CD4-positive, alpha-beta T cell (primary cell): ENCODE measurements at regions not wholly inside any gene's neighbourhood (a gene's known extent, or its start where the extent isn't known, plus 50 kb on each side); places are given as distances from the start of the nearest gene placed in this dataset.

Experiments
- ATAC-seq: fragments of 200-7000 bp; cut with Tn5 transposase; one replicate; pipeline ENCODE4 v1.10.0; 2022; ENCODE audit warnings: mild to moderate bottlenecking; ENCODE audit not compliant: poor library complexity
- CTCF ChIA-PET: fragments of 350-600 bp; sonication (Branson Sonifier 250); formaldehyde crosslinking; loops from one replicate; lab custom pipeline; 2021; ENCODE audit warnings: antibody characterized with exemption, inconsistent platforms; lab: Charles Lee
- POLR2A ChIA-PET: fragments of 350-600 bp; sonication (Branson Sonifier 250); formaldehyde crosslinking; loops from one replicate; lab custom pipeline; 2021; ENCODE audit warnings: antibody characterized with exemption, inconsistent platforms; lab: Charles Lee
- DNase-seq, 14 experiments: peaks; one replicate each; pipeline ENCODE4 v3.0.0-alpha.2; 2013 to 2020; ENCODE audit warnings: mixed read lengths in 2 of 14
- H3K27ac ChIP-seq, 2 donors: one replicate each; pipeline versions ENCODE4 v1.5.1 to v1.7.0; 2013; ENCODE audit warnings: low read length in 2 of 2, low read depth in 1 of 2, mild to moderate bottlenecking in 1 of 2
- H3K27me3 ChIP-seq, 2 experiments: 1 replicate in 1 of 2; 2 replicates in 1 of 2; pipeline versions ENCODE4 v1.6.1 to v1.7.0; 2013; ENCODE audit warnings: low read length in 2 of 2, control low read depth in 1 of 2, mild to moderate bottlenecking in 1 of 2, moderate library complexity in 1 of 2; ENCODE audit not compliant: insufficient read depth in 2 of 2, control insufficient read depth in 1 of 2
- H3K36me3 ChIP-seq: one replicate; pipeline ENCODE4 v1.6.1; 2013; ENCODE audit warnings: low read length, control low read depth; ENCODE audit not compliant: insufficient read depth
- H3K4me1 ChIP-seq: one replicate; pipeline ENCODE4 v1.6.1; 2013; ENCODE audit warnings: low read length, control low read depth; ENCODE audit not compliant: insufficient read depth
- H3K4me3 ChIP-seq: one replicate; pipeline ENCODE4 v1.5.1; 2013; ENCODE audit warnings: mild to moderate bottlenecking, low read length, moderate library complexity
- H3K9me3 ChIP-seq, 2 experiments: 1 replicate in 1 of 2; 2 replicates in 1 of 2; pipeline versions ENCODE4 v1.6.1 to v1.7.0; 2013; ENCODE audit warnings: low read length in 2 of 2, mild to moderate bottlenecking in 2 of 2, control low read depth in 1 of 2, moderate library complexity in 1 of 2; ENCODE audit not compliant: control insufficient read depth in 1 of 2, insufficient read depth in 1 of 2
- H3K27ac Mint-ChIP-seq: one replicate; pipeline ENCODE4 v1.8.0; 2020; ENCODE audit warnings: mixed read lengths
- H3K27me3 Mint-ChIP-seq: one replicate; pipeline ENCODE4 v1.8.0; 2021; ENCODE audit warnings: mixed read lengths
- H3K36me3 Mint-ChIP-seq: one replicate; pipeline ENCODE4 v1.8.0; 2021; ENCODE audit warnings: low read depth, mixed read lengths
- H3K4me1 Mint-ChIP-seq: one replicate; pipeline ENCODE4 v1.8.0; 2021; ENCODE audit warnings: low read depth, mixed read lengths
- H3K4me3 Mint-ChIP-seq: one replicate; pipeline ENCODE4 v1.8.0; 2020; ENCODE audit warnings: mild to moderate bottlenecking, mixed read lengths
- H3K9me3 Mint-ChIP-seq: one replicate; pipeline ENCODE4 v1.8.0; 2020; ENCODE audit warnings: mixed read lengths
- intact Hi-C, 2 experiments: fragments of 100-400 bp; cut with DNase I in 1 of 2; cut with micrococcal nuclease in 1 of 2; formaldehyde crosslinking; loops; one replicate each; pipeline versions ENCODE4 v1.15.1 to v1.9.0; 2023 to 2025; cut with DNase I, micrococcal nuclease
- TF ChIP-seq, protein P1 (sequence below): fragments of 200-600 bp; IDR thresholded peaks from one replicate; pipeline ENCODE4 v1.8.0; 2022; ENCODE audit warnings: antibody characterized with exemption, mild to moderate bottlenecking

- intact Hi-C loops: no loop called here
- peaks cover 2% of the 10 kb centered on the region for H3K9me3 Mint-ChIP-seq
- no peak overlapping the region for H3K4me3 Mint-ChIP-seq
- Histone ChIP-seq H3K4me1 (no peaks in the 10 kb centered on the region), H3K27me3 (no peaks in the 10 kb centered on the region), H3K9me3 (peaks cover 6 to 10% of the 10 kb centered on the region in 2 experiments), H3K4me3 (no peak overlapping the region), H3K27ac (no peak overlapping the region), H3K36me3 (no peaks in the 10 kb centered on the region)
- no peak overlapping the region for H3K27ac Mint-ChIP-seq
- CTCF ChIA-PET: no interaction called here
- POLR2A ChIA-PET: no interaction called here
- TF ChIP-seq, protein P1, sequence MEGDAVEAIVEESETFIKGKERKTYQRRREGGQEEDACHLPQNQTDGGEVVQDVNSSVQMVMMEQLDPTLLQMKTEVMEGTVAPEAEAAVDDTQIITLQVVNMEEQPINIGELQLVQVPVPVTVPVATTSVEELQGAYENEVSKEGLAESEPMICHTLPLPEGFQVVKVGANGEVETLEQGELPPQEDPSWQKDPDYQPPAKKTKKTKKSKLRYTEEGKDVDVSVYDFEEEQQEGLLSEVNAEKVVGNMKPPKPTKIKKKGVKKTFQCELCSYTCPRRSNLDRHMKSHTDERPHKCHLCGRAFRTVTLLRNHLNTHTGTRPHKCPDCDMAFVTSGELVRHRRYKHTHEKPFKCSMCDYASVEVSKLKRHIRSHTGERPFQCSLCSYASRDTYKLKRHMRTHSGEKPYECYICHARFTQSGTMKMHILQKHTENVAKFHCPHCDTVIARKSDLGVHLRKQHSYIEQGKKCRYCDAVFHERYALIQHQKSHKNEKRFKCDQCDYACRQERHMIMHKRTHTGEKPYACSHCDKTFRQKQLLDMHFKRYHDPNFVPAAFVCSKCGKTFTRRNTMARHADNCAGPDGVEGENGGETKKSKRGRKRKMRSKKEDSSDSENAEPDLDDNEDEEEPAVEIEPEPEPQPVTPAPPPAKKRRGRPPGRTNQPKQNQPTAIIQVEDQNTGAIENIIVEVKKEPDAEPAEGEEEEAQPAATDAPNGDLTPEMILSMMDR: no peak
- DNase-seq (no peak), ATAC-seq (no peak)
- H3K27me3 Mint-ChIP-seq: no peaks in the 10 kb centered on the region
- no peaks in the 10 kb centered on the region for H3K4me1 Mint-ChIP-seq
- H3K36me3 Mint-ChIP-seq: no peaks in the 10 kb centered on the region
Observed at GRCh38 chr4:46649390-46649789, 259.5 kb upstream of the GABRA2 start.

DNA sequence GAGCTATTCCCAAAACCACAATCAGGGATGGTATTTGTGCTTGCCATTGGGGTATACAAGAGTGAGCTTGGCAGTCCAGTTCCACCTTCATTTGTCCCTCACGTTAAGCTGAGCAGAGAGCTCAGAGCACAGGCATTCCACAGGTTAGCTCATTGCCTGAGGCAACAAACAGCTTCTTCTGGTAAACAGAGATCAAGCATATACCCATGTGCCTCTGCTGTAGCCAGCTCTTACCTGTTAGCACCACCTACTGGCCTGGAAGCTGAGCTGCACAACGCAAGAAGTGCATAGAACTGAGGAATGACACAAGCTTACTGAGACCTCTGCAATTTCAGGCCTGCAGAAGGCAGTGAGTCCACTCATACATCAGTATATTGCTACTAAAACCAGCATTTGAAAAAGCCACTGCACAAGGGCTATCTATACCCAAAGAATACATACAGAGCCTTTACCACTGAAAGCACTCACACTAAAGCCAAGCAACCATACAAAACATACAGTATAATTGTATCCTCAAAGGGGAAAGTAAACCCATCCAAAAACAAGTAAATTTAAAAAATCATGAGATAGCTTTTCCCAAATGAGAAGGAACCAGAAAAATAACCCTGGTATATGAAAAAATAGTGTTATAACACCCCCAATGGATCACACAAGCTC lies 258.3 kb upstream of the GABRA2 start:
- H3K9me3 Mint-ChIP-seq: peaks cover 2% of the 10 kb centered on the region
- Histone ChIP-seq H3K27ac (no peak overlapping the region), H3K4me3 (no peak overlapping the region), H3K27me3 (no peaks in the 10 kb centered on the region), H3K36me3 (no peaks in the 10 kb centered on the region), H3K4me1 (no peaks in the 10 kb centered on the region), H3K9me3 (peaks cover 0 to 10% of the 10 kb centered on the region in 2 experiments)
- no peak overlapping the region for H3K27ac Mint-ChIP-seq
- DNase-seq (no peak), ATAC-seq (no peak)
- POLR2A ChIA-PET: no interaction called here
- CTCF ChIA-PET: interaction anchor here (1.1 kb wide), 1 partner anchor 12 kb away, joined by 3 read pairs; no protein-coding TSS in a partner anchor
- H3K4me1 Mint-ChIP-seq: no peaks in the 10 kb centered on the region
- no peaks in the 10 kb centered on the region for H3K27me3 Mint-ChIP-seq
- intact Hi-C loops: no loop called here
- TF ChIP-seq, protein P1: no peak
- H3K4me3 Mint-ChIP-seq: no peak overlapping the region
- H3K36me3 Mint-ChIP-seq: no peaks in the 10 kb centered on the region

- no peak for DNase-seq
- Histone ChIP-seq H3K4me1 (no peaks in the 10 kb centered on the region), H3K27ac (no peak overlapping the region), H3K27me3 (no peaks in the 10 kb centered on the region), H3K4me3 (no peak overlapping the region), H3K9me3 (peaks cover 0 to 10% of the 10 kb centered on the region in 2 experiments), H3K36me3 (no peaks in the 10 kb centered on the region)
- intact Hi-C loops: no loop called here
- Mint-ChIP-seq H3K4me1 (no peaks in the 10 kb centered on the region), H3K36me3 (no peaks in the 10 kb centered on the region), H3K27me3 (no peaks in the 10 kb centered on the region), H3K27ac (no peak overlapping the region), H3K4me3 (no peak overlapping the region), H3K9me3 (peaks cover 6% of the 10 kb centered on the region)
- ATAC-seq: no peak
- POLR2A ChIA-PET: no interaction called here
- CTCF ChIA-PET: no interaction called here
- TF ChIP-seq, protein P1: no peak
Observed at GRCh38 chr4:46645126-46645525, 255.2 kb upstream of the GABRA2 start.
